ENCODE measurements at regions not wholly inside any gene's neighbourhood (a gene's known extent, or its start where the extent isn't known, plus 50 kb on each side); places are given as distances from the start of the nearest gene placed in this dataset.

DNA sequence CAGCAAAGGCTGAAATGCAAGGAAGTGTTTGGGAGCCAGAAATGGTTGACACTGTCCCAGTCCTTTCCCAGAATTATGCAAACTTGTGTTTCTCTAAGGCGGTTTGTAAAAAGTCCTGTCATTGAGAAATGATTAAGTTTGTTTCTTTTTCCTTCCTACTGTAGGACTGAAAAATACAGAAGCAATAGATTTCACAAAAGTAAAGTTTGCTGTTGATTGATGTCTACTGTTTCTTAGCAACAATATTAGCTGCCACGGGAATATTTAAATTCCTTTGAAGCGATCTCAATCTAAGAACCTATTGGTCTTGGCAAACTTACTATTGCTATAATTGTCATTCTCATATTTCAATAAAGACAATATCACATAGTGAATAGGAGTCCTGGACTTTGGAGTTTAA, 100.7 kb upstream of the IL12A start:
- DNase-seq (ENCODE audit: low read depth), result no peak

DNA sequence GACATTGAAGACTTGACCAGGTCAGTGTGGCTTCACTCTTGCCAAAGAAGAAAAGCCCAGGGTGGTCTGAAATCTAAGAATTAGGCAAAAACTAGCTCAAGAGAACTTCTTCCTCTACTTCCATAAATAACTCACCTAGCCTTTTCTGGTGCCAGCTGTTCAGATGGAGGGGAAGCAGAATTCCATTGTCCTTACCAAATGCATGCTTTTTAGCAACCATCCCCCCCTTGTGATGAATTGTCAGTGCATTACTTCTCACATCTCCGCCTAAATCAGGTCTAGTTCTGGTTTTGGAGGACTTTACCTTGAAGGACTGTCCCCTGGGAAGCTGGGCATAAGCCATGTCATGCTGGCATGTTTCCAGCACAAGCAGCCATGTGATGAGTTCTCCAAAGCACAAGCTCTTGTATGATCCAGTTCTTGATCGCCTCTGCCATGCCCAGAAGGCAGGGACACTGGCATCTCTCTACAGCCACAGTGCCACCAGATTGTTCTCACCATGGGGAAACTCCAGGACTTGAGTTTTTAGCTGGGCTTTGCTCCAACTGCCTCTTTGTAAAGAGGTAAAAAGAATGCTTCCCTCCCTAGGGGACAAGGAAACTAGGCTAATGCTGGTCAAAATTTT, 96.4 kb upstream of the IL12A start:
- TF ChIP-seq, protein P1, sequence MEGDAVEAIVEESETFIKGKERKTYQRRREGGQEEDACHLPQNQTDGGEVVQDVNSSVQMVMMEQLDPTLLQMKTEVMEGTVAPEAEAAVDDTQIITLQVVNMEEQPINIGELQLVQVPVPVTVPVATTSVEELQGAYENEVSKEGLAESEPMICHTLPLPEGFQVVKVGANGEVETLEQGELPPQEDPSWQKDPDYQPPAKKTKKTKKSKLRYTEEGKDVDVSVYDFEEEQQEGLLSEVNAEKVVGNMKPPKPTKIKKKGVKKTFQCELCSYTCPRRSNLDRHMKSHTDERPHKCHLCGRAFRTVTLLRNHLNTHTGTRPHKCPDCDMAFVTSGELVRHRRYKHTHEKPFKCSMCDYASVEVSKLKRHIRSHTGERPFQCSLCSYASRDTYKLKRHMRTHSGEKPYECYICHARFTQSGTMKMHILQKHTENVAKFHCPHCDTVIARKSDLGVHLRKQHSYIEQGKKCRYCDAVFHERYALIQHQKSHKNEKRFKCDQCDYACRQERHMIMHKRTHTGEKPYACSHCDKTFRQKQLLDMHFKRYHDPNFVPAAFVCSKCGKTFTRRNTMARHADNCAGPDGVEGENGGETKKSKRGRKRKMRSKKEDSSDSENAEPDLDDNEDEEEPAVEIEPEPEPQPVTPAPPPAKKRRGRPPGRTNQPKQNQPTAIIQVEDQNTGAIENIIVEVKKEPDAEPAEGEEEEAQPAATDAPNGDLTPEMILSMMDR (conservative IDR thresholded peaks at IDR 0.05; ENCODE audit: low read depth, low read length), result no peak
- H3K4me3 ChIP-seq (ENCODE audit: low read depth, low read length), result no peak overlapping the region
- no peak for DNase-seq (ENCODE audit: low read depth)

More for the DNA sequence above, 100.7 kb upstream of the IL12A start:
- TF ChIP-seq, protein P1 (conservative IDR thresholded peaks at IDR 0.05; ENCODE audit: low read depth, low read length), result no peak
- H3K4me3 ChIP-seq (ENCODE audit: low read depth, low read length), result no peak overlapping the region

DNA sequence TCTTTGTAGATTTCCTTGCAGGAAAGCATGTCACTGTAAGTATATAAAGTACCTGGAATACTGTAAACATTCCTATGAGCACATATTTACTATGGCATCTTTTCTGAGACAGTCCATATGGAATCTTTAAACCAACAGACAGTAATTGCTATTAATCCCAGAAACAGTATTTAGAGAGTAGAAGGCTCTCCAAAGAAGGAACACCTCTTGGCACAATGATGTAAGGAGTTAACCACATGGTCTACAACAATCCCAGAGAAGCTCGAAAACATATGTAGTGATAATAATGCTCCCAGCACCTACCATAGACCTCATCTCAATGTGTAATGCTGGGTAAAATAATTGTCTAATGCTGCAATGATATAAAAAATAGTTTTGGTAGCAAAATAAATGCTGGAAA, 95.8 kb upstream of the IL12A start:
- H3K4me3 ChIP-seq (ENCODE audit: low read depth, low read length), result no peak overlapping the region
- no peak for DNase-seq (ENCODE audit: low read depth)
- TF ChIP-seq, protein P1 (conservative IDR thresholded peaks at IDR 0.05; ENCODE audit: low read depth, low read length), result no peak

DNA sequence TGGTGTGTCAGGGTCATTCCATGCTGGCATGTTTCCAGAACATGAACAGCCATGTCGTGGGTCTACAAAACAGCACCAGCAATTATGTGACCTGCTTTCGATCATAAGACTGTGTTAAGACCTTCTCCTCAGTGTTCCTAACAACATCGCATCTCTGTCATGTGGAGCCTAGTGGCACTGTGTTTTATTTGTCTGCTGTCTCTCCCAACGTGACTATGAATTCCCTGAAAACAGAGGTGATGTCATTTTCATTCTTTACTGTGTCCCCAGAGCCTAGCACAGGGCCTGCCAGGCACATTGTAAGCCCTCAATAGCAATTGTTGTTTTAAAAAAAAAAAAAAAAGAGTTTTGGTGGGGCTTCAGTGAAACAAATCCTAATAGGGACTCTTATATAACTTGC, 94.2 kb upstream of the IL12A start:
- no peak overlapping the region for H3K4me3 ChIP-seq (ENCODE audit: low read depth, low read length)
- TF ChIP-seq, protein P1 (conservative IDR thresholded peaks at IDR 0.05; ENCODE audit: low read depth, low read length), result no peak
- DNase-seq (ENCODE audit: low read depth), result no peak

- TF ChIP-seq, protein P1 (conservative IDR thresholded peaks at IDR 0.05; ENCODE audit: low read depth, low read length), result no peak
- DNase-seq (ENCODE audit: low read depth), result no peak
- H3K4me3 ChIP-seq (ENCODE audit: low read depth, low read length), result no peak overlapping the region
Observed at GRCh38 chr3:159895430-159895829, 93.2 kb upstream of the IL12A start.

DNA sequence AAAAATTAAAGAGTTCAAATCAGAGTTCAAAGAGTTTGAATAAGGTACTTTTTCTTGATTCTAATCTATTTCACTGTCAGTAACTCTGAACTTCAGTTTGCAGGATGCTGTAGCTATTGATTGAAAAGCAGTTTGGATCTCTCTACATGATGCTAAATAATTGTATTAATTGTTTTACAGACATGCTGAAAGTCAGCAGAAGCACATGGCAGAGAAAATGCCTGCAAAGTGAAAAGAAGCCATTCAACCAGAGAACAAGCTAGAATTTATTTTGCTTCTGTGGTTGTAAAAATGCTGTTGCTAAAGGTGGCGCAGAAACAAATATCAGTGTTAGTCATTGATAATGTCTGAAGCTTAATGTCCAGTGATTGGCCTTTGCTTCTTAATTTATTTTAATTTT, 92.1 kb upstream of the IL12A start:
- no peak overlapping the region for H3K4me3 ChIP-seq (ENCODE audit: low read depth, low read length)
- DNase-seq (ENCODE audit: low read depth), result no peak
- TF ChIP-seq, protein P1 (conservative IDR thresholded peaks at IDR 0.05; ENCODE audit: low read depth, low read length), result no peak

DNA sequence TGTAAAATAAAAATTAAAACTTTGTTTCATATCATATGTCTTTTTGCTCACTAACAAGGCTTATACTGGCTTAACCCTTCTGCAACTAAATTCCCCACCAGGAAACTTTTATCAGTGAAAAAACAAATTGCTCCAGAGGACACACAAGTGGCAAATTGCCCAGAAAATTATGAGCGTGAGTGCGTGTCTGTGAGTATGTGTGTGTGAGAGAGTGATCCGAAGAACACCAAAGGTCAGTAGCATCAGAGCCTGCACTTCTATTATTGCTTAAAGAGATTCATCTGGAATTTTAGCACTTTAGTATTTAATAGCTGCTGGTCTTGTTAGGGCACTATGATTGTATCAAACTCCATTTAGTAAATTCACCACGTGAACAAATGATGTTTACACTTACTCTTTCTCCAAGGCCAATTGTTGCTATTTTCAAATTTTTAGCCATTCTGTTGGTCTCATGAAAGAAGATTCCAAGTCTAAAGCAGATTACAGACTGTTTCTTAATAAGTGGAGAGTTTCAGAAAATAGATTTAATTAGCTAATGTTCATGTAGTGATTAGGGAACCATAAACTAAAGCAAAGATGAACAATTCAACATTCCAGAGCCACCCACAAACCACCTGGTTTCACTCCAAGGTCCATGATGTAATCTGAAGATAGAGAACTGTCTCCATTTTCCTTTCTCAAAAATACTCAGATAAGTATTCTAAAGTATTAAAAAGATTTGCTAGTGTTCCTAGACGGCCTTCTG, 91.1 kb upstream of the IL12A start:
- TF ChIP-seq, protein P1 (conservative IDR thresholded peaks at IDR 0.05; ENCODE audit: low read depth, low read length), result no peak
- no peak for DNase-seq (ENCODE audit: low read depth)
- H3K4me3 ChIP-seq (ENCODE audit: low read depth, low read length), result no peak overlapping the region
